HUES6 (cell line): ENCODE measurements at regions not wholly inside any gene's neighbourhood (a gene's known extent, or its start where the extent isn't known, plus 50 kb on each side); places are given as distances from the start of the nearest gene placed in this dataset.

ENCODE experiments used
- H3K27ac ChIP-seq: 2 replicates; pipeline ENCODE4 v1.7.0; 2013; ENCODE audit warnings: low read depth, mild to moderate bottlenecking, low read length, inconsistent platforms
- H3K27me3 ChIP-seq: 2 replicates; pipeline ENCODE4 v1.6.1; 2013; ENCODE audit warnings: low read length; ENCODE audit not compliant: control insufficient read depth, insufficient read depth
- H3K36me3 ChIP-seq: 2 replicates; pipeline ENCODE4 v1.6.1; 2013; ENCODE audit warnings: low read length; ENCODE audit not compliant: control insufficient read depth, insufficient read depth
- H3K4me1 ChIP-seq: 2 replicates; pipeline ENCODE4 v1.6.1; 2013; ENCODE audit warnings: low read length; ENCODE audit not compliant: control insufficient read depth, insufficient read depth
- H3K4me3 ChIP-seq: 2 replicates; pipeline ENCODE4 v1.5.1; 2013; ENCODE audit warnings: low read depth, low read length
- H3K9ac ChIP-seq: one replicate; pipeline ENCODE4 v1.6.1; 2013; ENCODE audit warnings: mild to moderate bottlenecking, low read length
- H3K9me3 ChIP-seq: 2 replicates; pipeline ENCODE4 v1.6.1; 2013; ENCODE audit warnings: low read depth, low read length; ENCODE audit not compliant: control insufficient read depth, insufficient read depth

- Histone ChIP-seq H3K4me1 (no peaks in the 10 kb centered on the region), H3K27me3 (no peaks in the 10 kb centered on the region), H3K9ac (no peak overlapping the region), H3K36me3 (no peaks in the 10 kb centered on the region), H3K27ac (no peak overlapping the region), H3K9me3 (peaks cover 14% of the 10 kb centered on the region), H3K4me3 (no peak overlapping the region)
These were observed 174.5 kb upstream of the MYT1L start for GRCh38 chr2:2505604-2506003.

- no peak overlapping the region for H3K9ac ChIP-seq
- H3K36me3 ChIP-seq, result no peaks in the 10 kb centered on the region
- H3K27ac ChIP-seq, result no peak overlapping the region
- peaks cover 14% of the 10 kb centered on the region for H3K9me3 ChIP-seq
- H3K4me1 ChIP-seq, result no peaks in the 10 kb centered on the region
- H3K27me3 ChIP-seq, result no peaks in the 10 kb centered on the region
- H3K4me3 ChIP-seq, result no peak overlapping the region
These were observed 172.9 kb upstream of the MYT1L start for GRCh38 chr2:2503864-2504418.

- H3K27me3 ChIP-seq, result no peaks in the 10 kb centered on the region
These were observed 171.1 kb upstream of the MYT1L start for GRCh38 chr2:2502201-2502549.

GRCh38 chr2:2501454-2502200 lies 170.6 kb upstream of the MYT1L start:
- Histone ChIP-seq H3K4me1 (no peaks in the 10 kb centered on the region), H3K9me3 (peaks cover 14% of the 10 kb centered on the region), H3K9ac (no peak overlapping the region), H3K4me3 (no peak overlapping the region), H3K27me3 (no peaks in the 10 kb centered on the region), H3K27ac (no peak overlapping the region), H3K36me3 (no peaks in the 10 kb centered on the region)

More at GRCh38 chr2:2502201-2502549, 171.1 kb upstream of the MYT1L start:
- H3K4me3 ChIP-seq, result no peak overlapping the region
- H3K9me3 ChIP-seq, result peaks cover 14% of the 10 kb centered on the region
- no peaks in the 10 kb centered on the region for H3K36me3 ChIP-seq
- no peaks in the 10 kb centered on the region for H3K4me1 ChIP-seq
- H3K9ac ChIP-seq, result no peak overlapping the region
- no peak overlapping the region for H3K27ac ChIP-seq

- Histone ChIP-seq H3K27me3 (no peaks in the 10 kb centered on the region), H3K9ac (no peak overlapping the region), H3K9me3 (no peaks in the 10 kb centered on the region), H3K4me3 (no peak overlapping the region), H3K27ac (no peak overlapping the region), H3K36me3 (no peaks in the 10 kb centered on the region), H3K4me1 (no peaks in the 10 kb centered on the region)
These were observed 164.5 kb upstream of the MYT1L start for GRCh38 chr2:2495606-2496005.

- no peak overlapping the region for H3K9ac ChIP-seq
- H3K27ac ChIP-seq, result no peak overlapping the region
- no peaks in the 10 kb centered on the region for H3K36me3 ChIP-seq
- H3K27me3 ChIP-seq, result no peaks in the 10 kb centered on the region
- H3K9me3 ChIP-seq, result no peaks in the 10 kb centered on the region
- H3K4me3 ChIP-seq, result no peak overlapping the region
- H3K4me1 ChIP-seq, result no peaks in the 10 kb centered on the region
These were observed 162.4 kb upstream of the MYT1L start for GRCh38 chr2:2493496-2493895.

- no peaks in the 10 kb centered on the region for H3K36me3 ChIP-seq
- H3K4me3 ChIP-seq, result no peak overlapping the region
- no peaks in the 10 kb centered on the region for H3K27me3 ChIP-seq
- no peaks in the 10 kb centered on the region for H3K4me1 ChIP-seq
- no peak overlapping the region for H3K27ac ChIP-seq
- H3K9me3 ChIP-seq, result no peaks in the 10 kb centered on the region
- H3K9ac ChIP-seq, result no peak overlapping the region
These were observed 161.7 kb upstream of the MYT1L start for GRCh38 chr2:2492800-2493199.

GRCh38 chr2:2491964-2492363 lies 160.9 kb upstream of the MYT1L start:
- Histone ChIP-seq H3K27me3 (no peaks in the 10 kb centered on the region), H3K36me3 (no peaks in the 10 kb centered on the region), H3K9ac (no peak overlapping the region), H3K4me3 (no peak overlapping the region), H3K9me3 (no peaks in the 10 kb centered on the region), H3K4me1 (no peaks in the 10 kb centered on the region), H3K27ac (no peak overlapping the region)

- no peaks in the 10 kb centered on the region for H3K4me1 ChIP-seq
- no peak overlapping the region for H3K27ac ChIP-seq
- no peaks in the 10 kb centered on the region for H3K27me3 ChIP-seq
- H3K9ac ChIP-seq, result no peak overlapping the region
- no peak overlapping the region for H3K4me3 ChIP-seq
- no peaks in the 10 kb centered on the region for H3K9me3 ChIP-seq
- H3K36me3 ChIP-seq, result no peaks in the 10 kb centered on the region
These were observed 153.2 kb upstream of the MYT1L start for GRCh38 chr2:2484301-2484700.

- H3K9me3 ChIP-seq, result no peaks in the 10 kb centered on the region
- no peaks in the 10 kb centered on the region for H3K36me3 ChIP-seq
- no peaks in the 10 kb centered on the region for H3K27me3 ChIP-seq
- no peak overlapping the region for H3K9ac ChIP-seq
- no peak overlapping the region for H3K4me3 ChIP-seq
- H3K4me1 ChIP-seq, result no peaks in the 10 kb centered on the region
- H3K27ac ChIP-seq, result no peak overlapping the region
These were observed 151.8 kb upstream of the MYT1L start for GRCh38 chr2:2482851-2483250.

- no peaks in the 10 kb centered on the region for H3K9me3 ChIP-seq
- no peak overlapping the region for H3K27ac ChIP-seq
- no peak overlapping the region for H3K4me3 ChIP-seq
- H3K27me3 ChIP-seq, result no peaks in the 10 kb centered on the region
- H3K4me1 ChIP-seq, result no peaks in the 10 kb centered on the region
- H3K36me3 ChIP-seq, result no peaks in the 10 kb centered on the region
- H3K9ac ChIP-seq, result no peak overlapping the region
These were observed 141.8 kb upstream of the MYT1L start for GRCh38 chr2:2472881-2473280.
